HL-60 (cell line): ENCODE measurements at regions not wholly inside any gene's neighbourhood (a gene's known extent, or its start where the extent isn't known, plus 50 kb on each side); places are given as distances from the start of the nearest gene placed in this dataset.

Source experiments
- DNase-seq, 2 experiments: peaks; one replicate each; pipeline ENCODE4 v3.0.0-alpha.2; 2010 to 2020; ENCODE audit warnings: low read depth in 1 of 2, low spot score in 1 of 2
- H3K27ac ChIP-seq: fragments of 250-450 bp; sonication (Bioruptor Pico); replicated peaks from 2 replicates; pipeline ENCODE4 v1.5.1; 2020; ENCODE audit warnings: mild to moderate bottlenecking, moderate library complexity
- H3K27me3 ChIP-seq: fragments of 250-450 bp; sonication (Bioruptor Pico); 2 replicates; pipeline ENCODE4 v1.5.1; 2021; ENCODE audit warnings: mild to moderate bottlenecking, moderate library complexity; ENCODE audit not compliant: insufficient read depth, poor library complexity, severe bottlenecking
- H3K4me3 ChIP-seq: replicated peaks from 2 replicates; pipeline ENCODE4 v1.5.1; 2011; ENCODE audit warnings: mild to moderate bottlenecking, control low read depth, low read length; ENCODE audit not compliant: insufficient read depth
- CTCF ChIP-seq: IDR thresholded peaks from one replicate; pipeline ENCODE4 v1.5.1; 2011; ENCODE audit warnings: low read length, control low read depth, inconsistent platforms; ENCODE audit not compliant: insufficient read depth
- GABPA ChIP-seq: IDR thresholded peaks from 2 replicates; pipeline ENCODE4 v1.6.1; 2012; ENCODE audit warnings: low read depth
- POLR2AphosphoS5 ChIP-seq: IDR thresholded peaks from 2 replicates; pipeline ENCODE4 v1.6.1; 2012; ENCODE audit warnings: low read depth
- SPI1 ChIP-seq: IDR thresholded peaks from 2 replicates; pipeline ENCODE4 v1.6.1; 2012; ENCODE audit warnings: low read depth, mild to moderate bottlenecking, borderline replicate concordance
- TF ChIP-seq, protein P1 (sequence below): IDR thresholded peaks from 2 replicates; pipeline ENCODE4 v1.6.1; 2012; ENCODE audit warnings: low read depth; ENCODE audit not compliant: insufficient replicate concordance

- no peak for TF ChIP-seq CTCF
- TF ChIP-seq POLR2AphosphoS5 = no peak
- no peak for TF ChIP-seq SPI1
- TF ChIP-seq, protein P1, sequence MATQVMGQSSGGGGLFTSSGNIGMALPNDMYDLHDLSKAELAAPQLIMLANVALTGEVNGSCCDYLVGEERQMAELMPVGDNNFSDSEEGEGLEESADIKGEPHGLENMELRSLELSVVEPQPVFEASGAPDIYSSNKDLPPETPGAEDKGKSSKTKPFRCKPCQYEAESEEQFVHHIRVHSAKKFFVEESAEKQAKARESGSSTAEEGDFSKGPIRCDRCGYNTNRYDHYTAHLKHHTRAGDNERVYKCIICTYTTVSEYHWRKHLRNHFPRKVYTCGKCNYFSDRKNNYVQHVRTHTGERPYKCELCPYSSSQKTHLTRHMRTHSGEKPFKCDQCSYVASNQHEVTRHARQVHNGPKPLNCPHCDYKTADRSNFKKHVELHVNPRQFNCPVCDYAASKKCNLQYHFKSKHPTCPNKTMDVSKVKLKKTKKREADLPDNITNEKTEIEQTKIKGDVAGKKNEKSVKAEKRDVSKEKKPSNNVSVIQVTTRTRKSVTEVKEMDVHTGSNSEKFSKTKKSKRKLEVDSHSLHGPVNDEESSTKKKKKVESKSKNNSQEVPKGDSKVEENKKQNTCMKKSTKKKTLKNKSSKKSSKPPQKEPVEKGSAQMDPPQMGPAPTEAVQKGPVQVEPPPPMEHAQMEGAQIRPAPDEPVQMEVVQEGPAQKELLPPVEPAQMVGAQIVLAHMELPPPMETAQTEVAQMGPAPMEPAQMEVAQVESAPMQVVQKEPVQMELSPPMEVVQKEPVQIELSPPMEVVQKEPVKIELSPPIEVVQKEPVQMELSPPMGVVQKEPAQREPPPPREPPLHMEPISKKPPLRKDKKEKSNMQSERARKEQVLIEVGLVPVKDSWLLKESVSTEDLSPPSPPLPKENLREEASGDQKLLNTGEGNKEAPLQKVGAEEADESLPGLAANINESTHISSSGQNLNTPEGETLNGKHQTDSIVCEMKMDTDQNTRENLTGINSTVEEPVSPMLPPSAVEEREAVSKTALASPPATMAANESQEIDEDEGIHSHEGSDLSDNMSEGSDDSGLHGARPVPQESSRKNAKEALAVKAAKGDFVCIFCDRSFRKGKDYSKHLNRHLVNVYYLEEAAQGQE = no peak
- TF ChIP-seq GABPA = no peak
- no peak for DNase-seq
- no peak overlapping the region for H3K27ac ChIP-seq
- H3K4me3 ChIP-seq = no peak overlapping the region
- H3K27me3 ChIP-seq = no peaks in the 10 kb centered on the region
These were observed 202.4 kb upstream of the PRDM9 start for GRCh38 chr5:23305055-23305454.

DNA sequence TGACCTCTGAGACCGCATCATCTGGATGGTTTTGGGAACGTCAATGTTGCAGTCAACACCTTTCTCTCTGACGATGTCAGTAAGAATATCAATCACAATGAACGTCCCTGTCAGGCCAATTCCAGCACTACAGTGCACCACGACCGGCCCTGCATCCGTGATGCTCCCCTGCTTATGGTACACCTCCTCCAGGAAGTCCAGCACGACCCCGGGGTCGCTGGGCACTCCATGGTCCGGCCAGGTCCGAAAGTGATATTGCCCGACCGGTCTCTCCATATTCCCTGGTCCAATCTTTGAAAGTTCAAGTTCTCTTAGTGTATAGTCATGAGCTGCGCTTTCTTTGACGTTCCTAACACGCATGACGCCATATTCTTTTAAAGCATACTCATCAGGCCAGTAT lies 203.6 kb upstream of the PRDM9 start:
- H3K4me3 ChIP-seq = no peak overlapping the region
- DNase-seq = no peak
- H3K27ac ChIP-seq = no peak overlapping the region
- TF ChIP-seq, protein P1 = no peak
- TF ChIP-seq SPI1 (no peak), GABPA (no peak), POLR2AphosphoS5 (no peak), CTCF (no peak)
- no peaks in the 10 kb centered on the region for H3K27me3 ChIP-seq

DNA sequence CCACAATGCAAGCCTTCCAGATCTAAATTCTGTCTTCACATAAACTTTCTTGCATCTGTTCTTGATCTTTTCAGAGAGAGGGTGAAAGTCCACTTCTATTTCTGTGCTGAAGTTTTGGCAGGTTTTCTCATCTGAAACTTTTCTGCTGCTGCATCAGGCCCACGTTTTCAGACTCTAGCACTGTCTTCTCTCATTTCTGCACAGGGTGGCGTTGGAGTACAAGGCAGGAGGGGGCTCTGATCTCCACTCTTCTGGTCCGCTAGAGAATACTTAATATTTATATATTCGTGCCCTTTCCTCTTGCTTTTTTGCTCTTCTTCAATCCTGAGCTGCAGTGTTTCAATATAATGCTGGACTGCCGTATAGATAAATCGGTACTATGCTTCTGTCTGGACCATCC lies 204.0 kb upstream of the PRDM9 start:
- Histone ChIP-seq H3K27ac (no peak overlapping the region), H3K4me3 (no peak overlapping the region), H3K27me3 (no peaks in the 10 kb centered on the region)
- no peak for DNase-seq
- no peak for TF ChIP-seq GABPA
- TF ChIP-seq CTCF = no peak
- TF ChIP-seq, protein P1 = no peak
- no peak for TF ChIP-seq POLR2AphosphoS5
- no peak for TF ChIP-seq SPI1
